ENCODE measurements at regions not wholly inside any gene's neighbourhood (a gene's known extent, or its start where the extent isn't known, plus 50 kb on each side); places are given as distances from the start of the nearest gene placed in this dataset.
"Not testable (repeated sequence)": the region's sequence is repeated elsewhere in the genome, so short reads cannot be mapped to it uniquely, and the experiment has no call there.

- ATAC-seq (ENCODE audit: insufficient read depth, low read depth), result no peak
- Histone ChIP-seq H4K20me1 (ENCODE audit: insufficient read depth, low read length) (no peaks in the 10 kb centered on the region), H3K27ac (ENCODE audit: low read length) (no peak overlapping the region), H3K4me2 (ENCODE audit: insufficient read depth, low read length) (no peak overlapping the region), H3K27me3 (ENCODE audit: insufficient read depth, low read length, poor library complexity) (no peaks in the 10 kb centered on the region), H3K36me3 (ENCODE audit: insufficient read depth, low read length) (no peaks in the 10 kb centered on the region), H3K4me3 (ENCODE audit: low read depth in 1 of 2, low read length in 2 of 2) (no peak overlapping the region), H3K9ac (ENCODE audit: low read depth, low read length) (no peak overlapping the region), H3K4me1 (ENCODE audit: insufficient read depth, low read length) (no peaks in the 10 kb centered on the region), H2AFZ (ENCODE audit: low read depth, low read length) (no peak overlapping the region), H3K9me3 (ENCODE audit: insufficient read depth, low read length, severe bottlenecking) (no peaks in the 10 kb centered on the region), H3K79me2 (ENCODE audit: insufficient read depth, low read length) (no peaks in the 10 kb centered on the region)
- no peak for TF ChIP-seq EZH2 (IDR thresholded peaks at IDR 0.05; ENCODE audit: borderline replicate concordance, low read depth, low read length, severe bottlenecking)
- TF ChIP-seq CTCF (IDR thresholded peaks at IDR 0.05; ENCODE audit: borderline replicate concordance, extremely low read depth, low read length, poor library complexity, severe bottlenecking), result no peak
- no peak for DNase-seq
These were observed 78.0 kb upstream of the RXFP1 start for GRCh38 chr4:158443731-158444130.

- no peak overlapping the region for H3K4me3 ChIP-seq (ENCODE audit: low read depth in 1 of 2, low read length in 2 of 2)
- ATAC-seq (ENCODE audit: insufficient read depth, low read depth), result no peak
- H3K9ac ChIP-seq (ENCODE audit: low read depth, low read length), result no peak overlapping the region
- no peak overlapping the region for H3K4me2 ChIP-seq (ENCODE audit: insufficient read depth, low read length)
- no peaks in the 10 kb centered on the region for H3K9me3 ChIP-seq (ENCODE audit: insufficient read depth, low read length, severe bottlenecking)
- TF ChIP-seq EZH2 (IDR thresholded peaks at IDR 0.05; ENCODE audit: borderline replicate concordance, low read depth, low read length, severe bottlenecking), result no peak
- TF ChIP-seq CTCF (IDR thresholded peaks at IDR 0.05; ENCODE audit: borderline replicate concordance, extremely low read depth, low read length, poor library complexity, severe bottlenecking), result no peak
- H4K20me1 ChIP-seq (ENCODE audit: insufficient read depth, low read length), result no peaks in the 10 kb centered on the region
- no peak for DNase-seq
- H3K36me3 ChIP-seq (ENCODE audit: insufficient read depth, low read length), result no peaks in the 10 kb centered on the region
- H2AFZ ChIP-seq (ENCODE audit: low read depth, low read length), result no peak overlapping the region
- H3K4me1 ChIP-seq (ENCODE audit: insufficient read depth, low read length), result no peaks in the 10 kb centered on the region
- no peaks in the 10 kb centered on the region for H3K79me2 ChIP-seq (ENCODE audit: insufficient read depth, low read length)
- H3K27ac ChIP-seq (ENCODE audit: low read length), result no peak overlapping the region
- no peaks in the 10 kb centered on the region for H3K27me3 ChIP-seq (ENCODE audit: insufficient read depth, low read length, poor library complexity)
These were observed 77.1 kb upstream of the RXFP1 start for GRCh38 chr4:158444621-158445020.

GRCh38 chr4:158446106-158446505, 75.6 kb upstream of the RXFP1 start:
- no peaks in the 10 kb centered on the region for H3K9me3 ChIP-seq (ENCODE audit: insufficient read depth, low read length, severe bottlenecking)
- no peaks in the 10 kb centered on the region for H3K27me3 ChIP-seq (ENCODE audit: insufficient read depth, low read length, poor library complexity)
- ATAC-seq (ENCODE audit: insufficient read depth, low read depth), result no peak
- H3K79me2 ChIP-seq (ENCODE audit: insufficient read depth, low read length), result no peaks in the 10 kb centered on the region
- no peaks in the 10 kb centered on the region for H4K20me1 ChIP-seq (ENCODE audit: insufficient read depth, low read length)
- no peak overlapping the region for H3K9ac ChIP-seq (ENCODE audit: low read depth, low read length)
- no peak overlapping the region for H2AFZ ChIP-seq (ENCODE audit: low read depth, low read length)
- no peak overlapping the region for H3K4me3 ChIP-seq (ENCODE audit: low read depth in 1 of 2, low read length in 2 of 2)
- TF ChIP-seq EZH2 (IDR thresholded peaks at IDR 0.05; ENCODE audit: borderline replicate concordance, low read depth, low read length, severe bottlenecking) (no peak), CTCF (IDR thresholded peaks at IDR 0.05; ENCODE audit: borderline replicate concordance, extremely low read depth, low read length, poor library complexity, severe bottlenecking) (no peak)
- no peak overlapping the region for H3K4me2 ChIP-seq (ENCODE audit: insufficient read depth, low read length)
- H3K36me3 ChIP-seq (ENCODE audit: insufficient read depth, low read length), result no peaks in the 10 kb centered on the region
- no peak overlapping the region for H3K27ac ChIP-seq (ENCODE audit: low read length)
- no peak for DNase-seq
- H3K4me1 ChIP-seq (ENCODE audit: insufficient read depth, low read length), result no peaks in the 10 kb centered on the region

GRCh38 chr4:158450741-158451140, 70.9 kb upstream of the RXFP1 start:
- H3K4me2 ChIP-seq (ENCODE audit: insufficient read depth, low read length), result no peak overlapping the region
- TF ChIP-seq CTCF (IDR thresholded peaks at IDR 0.05; ENCODE audit: borderline replicate concordance, extremely low read depth, low read length, poor library complexity, severe bottlenecking) (no peak), EZH2 (IDR thresholded peaks at IDR 0.05; ENCODE audit: borderline replicate concordance, low read depth, low read length, severe bottlenecking) (no peak)
- no peak overlapping the region for H3K27ac ChIP-seq (ENCODE audit: low read length)
- ATAC-seq (ENCODE audit: insufficient read depth, low read depth) (no peak), DNase-seq (no peak)
- no peaks in the 10 kb centered on the region for H3K27me3 ChIP-seq (ENCODE audit: insufficient read depth, low read length, poor library complexity)
- H3K9me3 ChIP-seq (ENCODE audit: insufficient read depth, low read length, severe bottlenecking), result no peaks in the 10 kb centered on the region
- H3K4me1 ChIP-seq (ENCODE audit: insufficient read depth, low read length), result no peaks in the 10 kb centered on the region
- H3K9ac ChIP-seq (ENCODE audit: low read depth, low read length), result no peak overlapping the region
- H4K20me1 ChIP-seq (ENCODE audit: insufficient read depth, low read length), result no peaks in the 10 kb centered on the region
- no peak overlapping the region for H3K4me3 ChIP-seq (ENCODE audit: low read depth in 1 of 2, low read length in 2 of 2)
- H3K79me2 ChIP-seq (ENCODE audit: insufficient read depth, low read length), result no peaks in the 10 kb centered on the region
- no peaks in the 10 kb centered on the region for H3K36me3 ChIP-seq (ENCODE audit: insufficient read depth, low read length)
- no peak overlapping the region for H2AFZ ChIP-seq (ENCODE audit: low read depth, low read length)

- not testable (repeated sequence) for H3K9ac ChIP-seq (ENCODE audit: low read depth, low read length); H3K79me2 ChIP-seq (ENCODE audit: insufficient read depth, low read length); ATAC-seq (ENCODE audit: insufficient read depth, low read depth); H3K27me3 ChIP-seq (ENCODE audit: insufficient read depth, low read length, poor library complexity); H3K9me3 ChIP-seq (ENCODE audit: insufficient read depth, low read length, severe bottlenecking); H2AFZ ChIP-seq (ENCODE audit: low read depth, low read length); H3K4me2 ChIP-seq (ENCODE audit: insufficient read depth, low read length); H4K20me1 ChIP-seq (ENCODE audit: insufficient read depth, low read length); H3K27ac ChIP-seq (ENCODE audit: low read length); H3K36me3 ChIP-seq (ENCODE audit: insufficient read depth, low read length); H3K4me1 ChIP-seq (ENCODE audit: insufficient read depth, low read length); H3K4me3 ChIP-seq (ENCODE audit: low read depth in 1 of 2, low read length in 2 of 2); DNase-seq
These were observed 69.6 kb upstream of the RXFP1 start for GRCh38 chr4:158452116-158452515.

Data from DND-41 (cell line).